ENCODE measurements at regions not wholly inside any gene's neighbourhood (a gene's known extent, or its start where the extent isn't known, plus 50 kb on each side); places are given as distances from the start of the nearest gene placed in this dataset.
"Not testable (repeated sequence)": the region's sequence is repeated elsewhere in the genome, so short reads cannot be mapped to it uniquely, and the experiment has no call there.

DNA sequence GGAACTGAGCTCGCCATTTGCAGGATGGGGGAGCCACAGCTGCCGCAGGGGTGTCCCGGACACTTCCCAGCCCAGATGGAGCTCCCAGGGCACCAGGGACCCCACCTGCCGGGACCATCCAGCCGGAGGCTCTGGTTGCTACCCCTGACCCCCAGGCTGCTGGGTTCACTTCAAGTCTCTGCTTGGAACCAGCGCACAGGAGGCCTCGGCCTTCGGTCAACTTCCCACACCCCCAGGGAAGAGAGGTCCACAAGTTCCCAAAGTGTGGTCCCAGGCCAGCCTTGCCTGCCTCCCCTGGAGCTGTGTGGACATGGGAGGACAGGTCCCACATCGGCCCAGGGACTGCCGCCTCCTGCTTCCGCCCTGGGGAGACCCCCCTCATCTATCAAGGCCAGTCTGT is 117.0 kb downstream of the TEX29 start:
- intact Hi-C loops (cut with DNase I): no loop called here
- DNase-seq (peak in 1 of 4 donors; percentile 52), ATAC-seq (no peak)
- no peaks in the 10 kb centered on the region for H3K9me3 ChIP-seq
- no peak overlapping the region for H3K27ac ChIP-seq
- no peaks in the 10 kb centered on the region for H3K4me1 ChIP-seq
- peaks cover 0 to 24% of the 10 kb centered on the region in 2 donors for H3K27me3 ChIP-seq
- H3K4me3 ChIP-seq: no peak overlapping the region
- no peaks in the 10 kb centered on the region for H3K36me3 ChIP-seq
- TF ChIP-seq, protein P1, sequence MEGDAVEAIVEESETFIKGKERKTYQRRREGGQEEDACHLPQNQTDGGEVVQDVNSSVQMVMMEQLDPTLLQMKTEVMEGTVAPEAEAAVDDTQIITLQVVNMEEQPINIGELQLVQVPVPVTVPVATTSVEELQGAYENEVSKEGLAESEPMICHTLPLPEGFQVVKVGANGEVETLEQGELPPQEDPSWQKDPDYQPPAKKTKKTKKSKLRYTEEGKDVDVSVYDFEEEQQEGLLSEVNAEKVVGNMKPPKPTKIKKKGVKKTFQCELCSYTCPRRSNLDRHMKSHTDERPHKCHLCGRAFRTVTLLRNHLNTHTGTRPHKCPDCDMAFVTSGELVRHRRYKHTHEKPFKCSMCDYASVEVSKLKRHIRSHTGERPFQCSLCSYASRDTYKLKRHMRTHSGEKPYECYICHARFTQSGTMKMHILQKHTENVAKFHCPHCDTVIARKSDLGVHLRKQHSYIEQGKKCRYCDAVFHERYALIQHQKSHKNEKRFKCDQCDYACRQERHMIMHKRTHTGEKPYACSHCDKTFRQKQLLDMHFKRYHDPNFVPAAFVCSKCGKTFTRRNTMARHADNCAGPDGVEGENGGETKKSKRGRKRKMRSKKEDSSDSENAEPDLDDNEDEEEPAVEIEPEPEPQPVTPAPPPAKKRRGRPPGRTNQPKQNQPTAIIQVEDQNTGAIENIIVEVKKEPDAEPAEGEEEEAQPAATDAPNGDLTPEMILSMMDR (IDR thresholded peaks at IDR 0.05): no peak

DNA sequence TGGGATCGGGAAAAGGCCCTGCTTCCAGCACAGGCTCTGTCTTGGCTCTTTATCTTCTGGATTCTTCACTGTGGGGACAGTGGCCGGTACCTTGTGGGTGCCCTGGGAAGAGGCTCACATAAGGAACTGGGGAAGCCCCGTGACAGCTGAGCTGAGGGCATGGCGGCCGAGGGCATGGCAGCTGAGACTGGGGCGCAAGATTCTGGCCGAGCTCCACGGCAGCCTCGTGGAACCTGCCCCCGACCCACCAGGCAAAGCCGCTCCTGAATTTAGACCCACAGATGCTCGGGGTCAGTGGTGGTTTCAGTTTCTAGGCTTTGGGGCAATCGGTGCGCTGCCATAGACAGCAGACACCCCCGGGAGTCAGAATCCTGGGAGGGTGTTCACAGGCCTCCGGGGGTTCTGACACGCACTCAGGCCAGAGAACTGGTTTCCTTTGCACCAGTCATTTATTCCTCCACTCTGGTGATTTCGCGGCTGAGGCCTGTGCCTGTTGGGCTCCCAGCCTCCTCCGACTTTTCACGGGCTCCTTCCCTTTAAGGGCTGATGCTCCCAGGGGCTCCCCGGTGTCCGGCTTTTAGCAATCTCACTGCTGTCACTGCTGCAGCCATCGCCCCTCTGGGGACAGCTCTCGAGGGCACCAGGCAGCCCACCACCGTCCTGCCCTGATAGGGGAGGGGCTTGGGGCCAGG is 117.6 kb downstream of the TEX29 start:
- no peaks in the 10 kb centered on the region for H3K36me3 ChIP-seq
- H3K27ac ChIP-seq: no peak overlapping the region
- ATAC-seq (no peak), DNase-seq (peak in 1 of 4 donors; percentile 59)
- peaks cover 0 to 23% of the 10 kb centered on the region in 2 donors for H3K27me3 ChIP-seq
- no peaks in the 10 kb centered on the region for H3K9me3 ChIP-seq
- H3K4me3 ChIP-seq: no peak overlapping the region
- TF ChIP-seq, protein P1 (IDR thresholded peaks at IDR 0.05): no peak
- intact Hi-C loops (cut with DNase I): no loop called here
- H3K4me1 ChIP-seq: no peaks in the 10 kb centered on the region

DNA sequence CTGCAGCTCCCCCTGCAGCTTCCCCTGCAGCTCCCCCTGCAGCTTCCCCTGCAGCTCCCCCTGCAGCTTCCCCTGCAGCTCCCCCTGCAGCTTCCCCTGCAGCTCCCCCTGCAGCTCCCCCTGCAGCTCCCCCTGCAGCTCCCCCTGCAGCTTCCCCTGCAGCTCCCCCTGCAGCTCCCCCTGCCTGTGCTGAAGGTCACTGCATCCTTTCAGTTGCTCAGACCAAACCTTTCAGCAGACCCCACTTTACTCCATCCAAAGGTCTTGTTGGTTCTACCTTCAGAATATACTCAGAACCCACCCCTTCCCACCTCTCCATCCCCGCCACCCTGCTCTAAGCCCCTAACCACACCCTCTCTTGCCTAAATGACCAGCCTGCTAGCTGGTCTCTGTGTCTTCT is 120.0 kb downstream of the TEX29 start:
- DNase-seq; H3K27ac ChIP-seq; H3K36me3 ChIP-seq; intact Hi-C loops (cut with DNase I); ATAC-seq; H3K4me3 ChIP-seq; H3K4me1 ChIP-seq; H3K9me3 ChIP-seq: not testable (repeated sequence)
- H3K27me3 ChIP-seq: peaks cover 0 to 16% of the 10 kb centered on the region in 2 donors

DNA sequence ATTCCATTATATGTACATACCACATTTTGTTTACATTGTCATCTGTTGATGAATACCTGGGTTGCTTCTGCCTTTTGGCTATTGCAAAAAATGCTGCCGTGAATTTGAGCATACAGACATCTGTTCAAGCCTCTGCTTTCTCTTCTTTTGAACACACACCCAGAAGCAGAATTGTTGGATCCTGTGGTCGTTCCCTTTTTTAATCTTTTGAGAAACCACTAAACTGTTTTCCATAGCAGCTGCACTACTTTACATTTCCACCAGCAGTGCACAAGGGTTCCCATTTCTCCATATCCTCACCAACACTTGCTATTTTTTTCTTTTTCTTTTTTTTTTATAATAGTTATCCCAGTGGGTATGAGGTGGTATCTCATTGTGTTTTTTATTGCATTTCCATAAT is 123.5 kb downstream of the TEX29 start:
- no peak for DNase-seq
- TF ChIP-seq, protein P1 (IDR thresholded peaks at IDR 0.05): no peak
- H3K4me3 ChIP-seq: no peak overlapping the region
- H3K36me3 ChIP-seq: no peaks in the 10 kb centered on the region
- no peak for ATAC-seq
- H3K9me3 ChIP-seq: peaks cover 0 to 14% of the 10 kb centered on the region in 2 donors
- peaks cover 0 to 25% of the 10 kb centered on the region in 2 donors for H3K27me3 ChIP-seq
- H3K4me1 ChIP-seq: no peaks in the 10 kb centered on the region
- no peak overlapping the region for H3K27ac ChIP-seq
- intact Hi-C loops (cut with DNase I): no loop called here

DNA sequence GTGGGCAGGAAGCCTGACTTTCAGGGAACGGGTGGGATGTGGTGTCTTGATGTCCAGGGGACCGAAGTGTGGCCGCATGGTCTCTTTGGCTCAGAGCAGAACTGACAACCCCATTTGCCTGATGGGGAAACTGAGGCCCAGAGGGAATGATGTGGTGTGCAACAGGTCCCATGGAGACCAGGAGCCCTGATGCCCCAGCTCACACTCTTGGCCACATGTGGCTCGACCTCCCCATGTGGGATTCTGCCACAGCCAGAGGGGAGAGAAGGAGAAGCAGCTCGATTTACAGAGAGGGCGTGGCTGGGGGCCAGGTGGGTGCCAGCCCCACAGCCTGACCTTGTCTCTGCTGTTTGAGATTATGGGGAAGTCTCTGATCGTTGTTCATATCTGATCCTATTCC is 128.1 kb downstream of the TEX29 start:
- Histone ChIP-seq H3K4me1 (no peaks in the 10 kb centered on the region), H3K27ac (no peak overlapping the region), H3K27me3 (peaks cover 0 to 26% of the 10 kb centered on the region in 2 donors), H3K4me3 (no peak overlapping the region), H3K36me3 (no peaks in the 10 kb centered on the region), H3K9me3 (peaks cover 0 to 14% of the 10 kb centered on the region in 2 donors)
- intact Hi-C loops (cut with DNase I): no loop called here
- ATAC-seq: no peak
- TF ChIP-seq, protein P1 (IDR thresholded peaks at IDR 0.05): no peak
- no peak for DNase-seq

DNA sequence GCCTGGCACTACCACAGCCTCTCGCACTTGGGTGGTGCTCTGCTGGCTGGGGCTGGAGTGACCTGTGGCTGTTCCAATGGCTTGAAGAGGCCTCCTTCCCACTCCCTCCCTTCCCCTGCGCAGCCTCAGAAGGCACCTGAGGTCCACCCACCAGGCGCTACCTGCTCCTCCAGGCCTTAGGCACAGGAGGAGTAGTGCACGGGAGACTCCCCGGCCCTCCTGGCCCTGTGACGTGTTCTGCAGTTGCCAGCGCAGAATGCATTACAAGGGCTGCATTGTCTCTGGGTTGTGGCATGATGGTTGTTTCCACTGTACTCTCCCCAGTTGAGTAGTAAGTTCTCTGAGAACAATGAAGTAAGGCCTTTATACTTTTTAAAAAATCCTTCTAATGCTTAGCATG is 128.6 kb downstream of the TEX29 start:
- peaks cover 0 to 26% of the 10 kb centered on the region in 2 donors for H3K27me3 ChIP-seq
- H3K4me3 ChIP-seq: no peak overlapping the region
- intact Hi-C loops (cut with DNase I): no loop called here
- no peak overlapping the region for H3K27ac ChIP-seq
- TF ChIP-seq, protein P1 (IDR thresholded peaks at IDR 0.05): no peak
- H3K4me1 ChIP-seq: no peaks in the 10 kb centered on the region
- H3K36me3 ChIP-seq: no peaks in the 10 kb centered on the region
- no peak for DNase-seq
- no peak for ATAC-seq
- H3K9me3 ChIP-seq: peaks cover 0 to 14% of the 10 kb centered on the region in 2 donors

Measured in left lung (tissue), 4 donors.